Aorta (tissue), 5 donors: ENCODE measurements at regions not wholly inside any gene's neighbourhood (a gene's known extent, or its start where the extent isn't known, plus 50 kb on each side); places are given as distances from the start of the nearest gene placed in this dataset.

Source experiments
- ATAC-seq: fragments of 200-7000 bp; cut with Tn5 transposase; one replicate; pipeline ENCODE4 v1.9.1; 2022; ENCODE audit warnings: moderate library complexity; ENCODE audit not compliant: low FRiP score
- DNase-seq, 2 donors: peaks; one replicate each; pipeline ENCODE4 v3.0.0-alpha.2; 2020
- H3K27ac ChIP-seq, 2 donors: one replicate each; pipeline ENCODE4 v1.5.1; 2013; ENCODE audit warnings: low read length in 2 of 2, mild to moderate bottlenecking in 2 of 2, moderate library complexity in 2 of 2, control low read depth in 1 of 2, inconsistent platforms in 1 of 2, low read depth in 1 of 2
- H3K27me3 ChIP-seq, 2 donors: one replicate each; pipeline ENCODE4 v1.6.1; 2013; ENCODE audit warnings: control low read depth in 1 of 2, low read length in 1 of 2, mild to moderate bottlenecking in 1 of 2, moderate library complexity in 1 of 2; ENCODE audit not compliant: insufficient read depth in 2 of 2, control insufficient read depth in 1 of 2
- H3K36me3 ChIP-seq, 2 donors: one replicate each; pipeline ENCODE4 v1.6.1; 2013; ENCODE audit warnings: control low read depth in 1 of 2, low read length in 1 of 2, mild to moderate bottlenecking in 1 of 2; ENCODE audit not compliant: insufficient read depth in 2 of 2, control insufficient read depth in 1 of 2
- H3K4me1 ChIP-seq, 2 donors: one replicate each; pipeline ENCODE4 v1.6.1; 2013; ENCODE audit warnings: low read length in 2 of 2, control low read depth in 1 of 2, mild to moderate bottlenecking in 1 of 2, moderate library complexity in 1 of 2; ENCODE audit not compliant: insufficient read depth in 2 of 2, control insufficient read depth in 1 of 2
- H3K4me3 ChIP-seq, 2 donors: one replicate each; pipeline ENCODE4 v1.5.1; 2013; ENCODE audit warnings: low read length in 2 of 2, control low read depth in 1 of 2, mild to moderate bottlenecking in 1 of 2
- H3K9me3 ChIP-seq: one replicate; pipeline ENCODE4 v1.6.1; 2013; ENCODE audit warnings: mild to moderate bottlenecking, low read length; ENCODE audit not compliant: control insufficient read depth
- WGBS, 2 donors: extraction: QIAGEN DNeasy Blood & Tissue Kit; methylation state at CpG; one replicate each; pipeline ENCODE4 v1.1.7; 2013; 5-methylcytosine and 5-hydroxymethylcytosine counted together
- intact Hi-C, 2 donors: fragments of 100-400 bp; cut with DNase I; formaldehyde crosslinking; loops; one replicate each; pipeline versions ENCODE4 v1.14.2 to v1.15.0; 2022
- donor health status: healthy with polysubstance abuse.
- donor health status: Bipolar disorder and iron deficiency.
- donor health status: DM: no; HTN: no; CAD: no.
- donor health status: DM: no; HTN: no; CAD: no.
- donor health status: DM: yes; HTN: yes; CAD: no.

DNA sequence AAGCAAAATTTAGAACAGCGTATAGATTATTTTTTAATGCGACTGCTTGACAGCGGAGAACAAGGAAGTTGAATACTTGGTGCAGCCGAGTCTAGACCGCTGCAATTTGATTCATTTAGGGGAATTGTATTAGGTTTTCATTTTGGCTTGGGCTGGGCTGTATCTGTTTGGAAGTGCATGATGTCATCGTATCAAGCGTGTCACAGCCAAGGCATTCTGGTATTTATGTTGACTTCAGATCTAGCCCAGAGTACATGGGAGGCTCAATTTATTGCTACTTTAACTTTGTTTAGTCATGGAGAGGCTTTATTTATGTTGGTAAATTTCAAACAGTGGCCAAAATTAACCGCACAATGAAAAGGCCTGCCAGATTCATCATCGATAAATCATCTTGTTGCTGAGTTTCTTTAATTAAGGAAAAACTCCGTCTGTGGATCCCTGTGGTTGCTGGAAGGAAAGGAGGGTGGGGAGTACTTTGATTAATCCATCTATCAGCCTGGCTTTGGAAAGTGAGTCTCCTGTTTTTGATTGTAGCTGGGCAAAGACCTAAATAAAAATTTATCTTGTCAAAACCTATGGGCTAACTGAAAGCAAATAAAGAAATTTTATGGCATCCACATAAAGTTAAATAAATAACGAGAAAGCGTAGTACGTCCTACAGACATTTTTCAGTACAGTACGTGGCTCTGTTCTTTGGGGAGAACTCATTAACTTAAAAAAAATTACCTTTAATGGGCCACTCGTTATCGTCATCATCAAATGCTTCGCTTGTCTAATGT, 230.4 kb upstream of the SPRED2 start:
- Histone ChIP-seq H3K27me3 (no peaks in the 10 kb centered on the region), H3K36me3 (no peaks in the 10 kb centered on the region), H3K9me3 (no peaks in the 10 kb centered on the region), H3K4me1 (no peaks in the 10 kb centered on the region), H3K4me3 (no peak overlapping the region), H3K27ac (no peak overlapping the region)
- no peak for DNase-seq
- intact Hi-C loops: no loop called here
- WGBS, 2 donors: 48% methylated on average over 17 of the region's 17 CpGs
- no peak for ATAC-seq

DNA sequence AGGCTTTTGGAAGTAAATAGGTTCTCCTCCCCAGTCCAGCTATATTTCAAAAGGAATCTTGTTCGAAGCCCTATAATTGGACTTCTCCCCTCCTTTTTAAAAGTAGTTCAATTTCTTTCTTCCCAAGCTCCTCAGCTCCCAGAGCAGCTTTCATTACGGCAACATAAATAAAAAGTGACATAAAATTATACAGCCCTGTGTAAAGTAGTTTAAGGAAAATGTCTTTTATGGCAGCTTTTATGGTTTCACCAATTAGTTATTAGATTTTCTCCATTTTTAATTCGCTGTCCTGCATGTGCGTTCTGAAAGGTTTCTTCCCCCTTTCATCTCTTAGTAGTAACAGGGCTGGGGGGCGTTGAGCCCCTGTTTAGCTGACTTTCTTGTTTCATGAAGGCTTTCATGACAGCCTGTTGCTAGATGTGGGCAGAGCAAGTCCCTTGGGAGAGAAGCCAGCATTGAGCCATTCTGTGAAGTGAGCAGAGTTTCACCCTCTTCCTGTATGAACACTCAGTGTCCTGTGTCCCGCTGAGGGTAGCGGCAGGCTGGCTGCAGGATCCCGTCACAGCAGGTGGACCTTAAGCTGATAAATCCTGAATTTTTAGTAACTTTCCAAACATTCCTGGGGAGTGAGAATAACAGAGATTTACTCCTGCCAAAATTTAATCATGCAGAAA, 229.7 kb upstream of the SPRED2 start:
- Histone ChIP-seq H3K27me3 (no peaks in the 10 kb centered on the region), H3K27ac (no peak overlapping the region), H3K36me3 (no peaks in the 10 kb centered on the region), H3K4me3 (no peak overlapping the region), H3K4me1 (no peaks in the 10 kb centered on the region), H3K9me3 (no peaks in the 10 kb centered on the region)
- intact Hi-C loops: no loop called here
- ATAC-seq: no peak
- WGBS, 2 donors: 37 to 38% methylated on average over 8 of the region's 8 CpGs
- DNase-seq: no peak

DNA sequence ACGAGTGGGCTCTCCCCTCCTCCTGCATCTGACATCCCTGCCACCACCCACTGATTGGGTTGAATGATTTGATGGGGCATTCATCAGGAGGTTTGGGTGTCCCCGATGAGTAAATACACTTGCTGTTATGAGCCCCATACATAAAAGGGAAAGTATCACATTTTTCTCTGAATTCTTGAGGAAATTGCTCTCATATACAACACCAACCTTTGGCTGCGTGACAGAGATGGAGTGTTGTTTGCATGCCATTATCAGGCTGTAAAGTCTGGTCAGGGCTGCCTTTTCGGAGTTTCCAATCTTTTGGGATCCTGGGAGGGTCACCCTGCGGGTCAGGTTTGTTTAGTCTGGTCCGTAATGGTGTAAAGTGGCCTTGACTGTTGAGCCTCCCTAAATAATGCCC, 227.9 kb upstream of the SPRED2 start:
- Histone ChIP-seq H3K4me3 (no peak overlapping the region), H3K36me3 (no peaks in the 10 kb centered on the region), H3K27ac (no peak overlapping the region), H3K9me3 (no peaks in the 10 kb centered on the region), H3K27me3 (no peaks in the 10 kb centered on the region), H3K4me1 (no peaks in the 10 kb centered on the region)
- DNase-seq: no peak
- ATAC-seq: no peak
- intact Hi-C loops: no loop called here
- WGBS, 2 donors: 73 to 74% methylated on average over 6 of the region's 6 CpGs

- Histone ChIP-seq H3K9me3 (no peaks in the 10 kb centered on the region), H3K27ac (no peak overlapping the region), H3K36me3 (no peaks in the 10 kb centered on the region), H3K4me1 (no peaks in the 10 kb centered on the region), H3K27me3 (no peaks in the 10 kb centered on the region), H3K4me3 (no peak overlapping the region)
- ATAC-seq (no peak), DNase-seq (no peak)
- intact Hi-C loops: no loop called here
- WGBS, 2 donors: 79 to 85% methylated on average over 2 of the region's 2 CpGs
Measured at GRCh38 chr2:65658881-65659280, 226.5 kb upstream of the SPRED2 start.

GRCh38 chr2:65658266-65658665, 225.9 kb upstream of the SPRED2 start:
- ATAC-seq: no peak
- intact Hi-C loops: no loop called here

DNA sequence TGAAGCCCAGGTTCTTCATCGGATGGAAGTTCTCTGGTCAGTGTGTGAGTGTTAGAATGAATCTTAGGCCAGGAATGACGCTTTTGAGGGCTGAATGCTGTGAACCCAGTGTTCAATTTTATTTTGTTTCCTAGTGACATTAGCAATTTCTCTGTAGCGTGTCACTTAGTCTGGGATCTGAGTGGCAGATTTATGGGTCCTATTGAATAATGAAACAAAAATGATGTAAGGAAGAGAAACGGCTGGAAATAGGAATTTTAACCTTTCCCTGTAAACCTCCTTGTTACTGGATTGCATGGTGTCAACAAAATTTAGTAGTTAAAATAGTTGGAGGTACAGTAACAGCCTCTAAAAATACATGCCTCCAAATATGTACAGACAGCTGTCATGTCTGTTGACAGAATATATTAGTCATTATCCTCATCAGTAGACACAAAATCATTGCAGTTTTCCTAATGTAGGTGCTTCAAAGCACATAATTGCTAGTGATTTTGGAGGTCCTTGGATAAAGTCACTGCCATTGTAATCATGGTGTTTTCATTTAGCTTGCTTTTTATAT, 223.8 kb upstream of the SPRED2 start:
- Histone ChIP-seq H3K27me3 (no peaks in the 10 kb centered on the region), H3K27ac (no peak overlapping the region), H3K36me3 (no peaks in the 10 kb centered on the region), H3K4me3 (no peak overlapping the region), H3K9me3 (no peaks in the 10 kb centered on the region), H3K4me1 (no peaks in the 10 kb centered on the region)
- no peak for ATAC-seq
- intact Hi-C loops: no loop called here
- DNase-seq: no peak
- 86 to 90% methylated on average over 4 of the region's 4 CpGs for WGBS, 2 donors

More at GRCh38 chr2:65658266-65658665, 225.9 kb upstream of the SPRED2 start:
- H3K4me1 ChIP-seq: no peaks in the 10 kb centered on the region
- H3K27me3 ChIP-seq: no peaks in the 10 kb centered on the region
- H3K27ac ChIP-seq: no peak overlapping the region
- H3K4me3 ChIP-seq: no peak overlapping the region
- H3K9me3 ChIP-seq: no peaks in the 10 kb centered on the region
- DNase-seq: no peak
- no peaks in the 10 kb centered on the region for H3K36me3 ChIP-seq
- WGBS, 2 donors: 94 to 96% methylated on average over 3 of the region's 3 CpGs

DNA sequence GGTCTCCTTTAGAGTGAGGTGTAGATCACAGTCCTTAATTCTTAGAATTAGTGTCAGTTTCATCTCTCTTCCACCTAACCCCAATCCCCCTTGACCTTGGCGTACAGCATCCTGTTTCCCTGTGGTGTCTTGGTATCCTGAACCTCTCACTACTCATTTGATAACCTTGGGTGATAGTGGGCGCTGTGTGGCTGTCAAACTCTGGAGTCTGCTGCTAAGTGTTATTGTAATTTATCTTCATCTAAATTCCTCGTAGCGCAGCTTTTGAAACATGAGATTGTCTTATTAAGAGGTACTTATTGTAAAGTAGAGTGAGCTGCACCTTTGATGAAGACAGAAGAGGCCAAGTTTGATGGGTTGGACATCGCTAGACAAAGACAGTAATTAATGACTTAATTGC, 222.6 kb upstream of the SPRED2 start:
- no peaks in the 10 kb centered on the region for H3K27me3 ChIP-seq
- no peak overlapping the region for H3K27ac ChIP-seq
- no peaks in the 10 kb centered on the region for H3K9me3 ChIP-seq
- ATAC-seq (no peak), DNase-seq (no peak)
- WGBS, 2 donors: 95 to 99% methylated on average over 5 of the region's 5 CpGs
- H3K4me3 ChIP-seq: no peak overlapping the region
- intact Hi-C loops: no loop called here
- no peaks in the 10 kb centered on the region for H3K4me1 ChIP-seq
- H3K36me3 ChIP-seq: no peaks in the 10 kb centered on the region

DNA sequence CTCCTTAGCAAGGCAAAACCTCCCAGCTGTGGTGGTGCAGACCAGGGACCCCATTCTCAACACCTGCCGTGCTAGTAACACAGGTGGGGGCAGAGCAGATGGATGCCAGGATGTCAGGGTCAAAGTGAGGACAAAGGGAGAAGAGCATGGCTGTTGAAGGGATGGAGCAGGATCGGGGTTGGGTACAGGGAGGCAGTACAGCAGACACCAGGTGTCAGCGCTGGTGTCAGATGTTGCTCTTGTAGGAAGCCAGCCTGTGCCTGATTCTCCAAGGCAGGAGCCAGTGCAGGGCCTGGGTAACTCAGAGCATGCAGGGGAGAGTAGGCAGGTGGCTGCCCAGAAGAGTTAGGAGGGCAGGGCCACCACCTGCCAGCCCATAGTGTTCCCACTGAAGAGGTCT, 222.1 kb upstream of the SPRED2 start:
- no peaks in the 10 kb centered on the region for H3K9me3 ChIP-seq
- H3K4me3 ChIP-seq: no peak overlapping the region
- 99 to 100% methylated on average over 3 of the region's 3 CpGs for WGBS, 2 donors
- no peak for DNase-seq
- H3K36me3 ChIP-seq: no peaks in the 10 kb centered on the region
- intact Hi-C loops: no loop called here
- no peak for ATAC-seq
- H3K4me1 ChIP-seq: no peaks in the 10 kb centered on the region
- no peaks in the 10 kb centered on the region for H3K27me3 ChIP-seq
- H3K27ac ChIP-seq: no peak overlapping the region

DNA sequence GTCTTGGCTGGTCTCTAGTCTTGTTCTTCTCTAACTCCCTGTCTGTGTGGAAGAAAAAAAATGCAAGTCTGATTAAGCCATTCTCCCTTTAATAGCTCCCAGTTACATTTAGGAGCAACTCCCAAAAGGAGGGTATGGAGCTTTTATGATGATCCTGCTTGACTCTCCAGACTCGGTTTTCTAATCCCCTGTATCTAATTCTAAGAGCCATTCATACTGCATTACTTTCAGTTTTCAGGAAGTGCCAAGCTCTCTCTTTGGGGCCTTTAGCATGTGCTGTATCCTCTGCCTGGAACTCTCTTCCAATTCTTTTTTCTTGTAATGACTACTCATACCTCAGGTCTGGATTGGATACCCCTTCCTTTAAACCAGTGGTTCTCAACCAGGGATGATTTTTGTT, 219.7 kb upstream of the SPRED2 start:
- H3K4me3 ChIP-seq: no peak overlapping the region
- no peaks in the 10 kb centered on the region for H3K36me3 ChIP-seq
- DNase-seq (no peak), ATAC-seq (no peak)
- H3K27ac ChIP-seq: no peak overlapping the region
- 81 to 85% methylated on average over 1 of the region's 1 CpG for WGBS, 2 donors
- H3K4me1 ChIP-seq: no peaks in the 10 kb centered on the region
- intact Hi-C loops: no loop called here
- H3K27me3 ChIP-seq: no peaks in the 10 kb centered on the region
- no peaks in the 10 kb centered on the region for H3K9me3 ChIP-seq
